Activated T-cell treated with anti-CD3 and anti-CD28 coated beads, Interleukin-2, amount 50 U/mL, for 72 hours (primary cell): ENCODE measurements at regions not wholly inside any gene's neighbourhood (a gene's known extent, or its start where the extent isn't known, plus 50 kb on each side); places are given as distances from the start of the nearest gene placed in this dataset.
"Not testable (repeated sequence)": the region's sequence is repeated elsewhere in the genome, so short reads cannot be mapped to it uniquely, and the experiment has no call there.

Experiments used
- ATAC-seq, 2 donors: fragments of 150-1000 bp; cut with Tn5 transposase; replicated peaks in 1 of 2; 2 replicates each; pipeline ENCODE4 v1.10.0; 2021; ENCODE audit warnings: moderate library complexity in 2 of 2, mild to moderate bottlenecking in 1 of 2
- DNase-seq, 2 donors: peaks; one replicate each; pipeline ENCODE4 v3.0.0; 2021 to 2022; ENCODE audit warnings: mixed read lengths in 1 of 2
- H3K27ac Mint-ChIP-seq: one replicate; pipeline ENCODE4 v1.8.0; 2022; ENCODE audit warnings: mild to moderate bottlenecking, moderate library complexity, mixed read lengths
- H3K27me3 Mint-ChIP-seq: one replicate; pipeline ENCODE4 v1.8.0; 2022; ENCODE audit warnings: low read depth, mixed read lengths
- H3K36me3 Mint-ChIP-seq, 2 donors: one replicate each; pipeline ENCODE4 v1.8.0; 2022; ENCODE audit warnings: mixed read lengths in 2 of 2, mild to moderate bottlenecking in 1 of 2; ENCODE audit not compliant: insufficient read depth in 2 of 2
- H3K4me1 Mint-ChIP-seq: one replicate; pipeline ENCODE4 v1.8.0; 2022; ENCODE audit warnings: low read depth, mixed read lengths
- H3K4me3 Mint-ChIP-seq, 2 donors: one replicate each; pipeline ENCODE4 v1.8.0; 2022; ENCODE audit warnings: mild to moderate bottlenecking in 2 of 2, mixed read lengths in 2 of 2, moderate library complexity in 2 of 2
- H3K9me3 Mint-ChIP-seq, 2 donors: one replicate each; pipeline ENCODE4 v1.8.0; 2022; ENCODE audit warnings: mixed read lengths in 2 of 2

DNA sequence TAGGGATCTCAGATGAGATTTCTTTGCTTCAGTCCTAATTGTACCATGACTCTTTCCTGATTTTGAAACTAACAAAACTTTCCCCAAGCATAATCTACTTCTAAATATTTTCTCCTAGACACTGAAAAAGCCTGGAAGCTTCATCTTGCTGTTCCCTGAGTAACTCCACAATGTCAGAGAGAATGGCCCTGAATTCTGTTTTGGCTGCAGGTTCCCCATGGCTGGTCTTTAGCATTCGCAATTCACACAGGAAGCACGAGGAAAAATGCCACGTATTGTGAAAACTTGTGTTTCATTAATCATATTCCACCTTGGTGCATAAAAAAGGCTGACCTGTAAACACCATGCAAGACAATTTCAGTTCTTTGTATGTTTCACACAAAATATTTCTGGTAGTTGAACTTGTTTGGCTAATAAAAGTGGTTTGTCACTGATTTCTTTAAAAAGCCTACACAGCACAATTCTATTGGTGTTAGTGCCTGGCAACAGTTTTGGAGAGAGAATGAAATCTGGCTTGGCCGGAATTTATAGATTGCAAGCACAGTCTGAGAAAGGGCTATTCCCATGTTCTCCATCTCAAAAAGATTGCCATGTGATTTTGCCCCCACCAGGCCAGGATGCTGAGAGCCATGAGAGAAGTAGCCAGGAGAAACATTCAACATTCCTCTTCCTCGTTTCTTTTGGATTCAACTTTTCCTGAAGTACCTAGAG is 367.1 kb downstream of the NDFIP2 start:
- H3K27me3 Mint-ChIP-seq = no peaks in the 10 kb centered on the region
- H3K27ac Mint-ChIP-seq = no peak overlapping the region
- no peak overlapping the region for H3K4me3 Mint-ChIP-seq
- ATAC-seq (no peak), DNase-seq (no peak)
- peaks cover 0 to 2% of the 10 kb centered on the region in 2 donors for H3K9me3 Mint-ChIP-seq
- no peaks in the 10 kb centered on the region for H3K36me3 Mint-ChIP-seq
- no peaks in the 10 kb centered on the region for H3K4me1 Mint-ChIP-seq

DNA sequence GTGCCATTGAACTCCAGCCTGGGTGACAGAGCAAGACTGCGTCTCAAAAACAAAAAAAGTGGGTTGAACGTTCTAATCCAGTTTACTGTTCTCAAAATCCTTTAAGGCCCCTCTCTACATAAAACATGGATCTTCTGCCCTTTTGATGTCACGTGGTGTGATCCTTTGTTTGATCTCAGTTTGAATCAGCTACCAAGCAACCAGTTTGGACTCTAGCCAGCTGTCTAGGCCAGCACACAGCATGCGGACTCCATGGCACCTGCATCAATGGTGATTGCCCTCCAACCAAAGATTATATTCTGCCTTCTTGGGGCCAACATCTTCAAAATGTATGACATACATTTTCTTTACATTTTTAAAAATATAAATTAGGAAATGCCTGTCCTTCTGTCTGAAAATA is 365.4 kb downstream of the NDFIP2 start:
- no peaks in the 10 kb centered on the region for H3K27me3 Mint-ChIP-seq
- H3K4me3 Mint-ChIP-seq = no peak overlapping the region
- H3K4me1 Mint-ChIP-seq = no peaks in the 10 kb centered on the region
- DNase-seq (no peak), ATAC-seq (no peak)
- no peak overlapping the region for H3K27ac Mint-ChIP-seq
- peaks cover 0 to 2% of the 10 kb centered on the region in 2 donors for H3K9me3 Mint-ChIP-seq
- H3K36me3 Mint-ChIP-seq = no peaks in the 10 kb centered on the region

DNA sequence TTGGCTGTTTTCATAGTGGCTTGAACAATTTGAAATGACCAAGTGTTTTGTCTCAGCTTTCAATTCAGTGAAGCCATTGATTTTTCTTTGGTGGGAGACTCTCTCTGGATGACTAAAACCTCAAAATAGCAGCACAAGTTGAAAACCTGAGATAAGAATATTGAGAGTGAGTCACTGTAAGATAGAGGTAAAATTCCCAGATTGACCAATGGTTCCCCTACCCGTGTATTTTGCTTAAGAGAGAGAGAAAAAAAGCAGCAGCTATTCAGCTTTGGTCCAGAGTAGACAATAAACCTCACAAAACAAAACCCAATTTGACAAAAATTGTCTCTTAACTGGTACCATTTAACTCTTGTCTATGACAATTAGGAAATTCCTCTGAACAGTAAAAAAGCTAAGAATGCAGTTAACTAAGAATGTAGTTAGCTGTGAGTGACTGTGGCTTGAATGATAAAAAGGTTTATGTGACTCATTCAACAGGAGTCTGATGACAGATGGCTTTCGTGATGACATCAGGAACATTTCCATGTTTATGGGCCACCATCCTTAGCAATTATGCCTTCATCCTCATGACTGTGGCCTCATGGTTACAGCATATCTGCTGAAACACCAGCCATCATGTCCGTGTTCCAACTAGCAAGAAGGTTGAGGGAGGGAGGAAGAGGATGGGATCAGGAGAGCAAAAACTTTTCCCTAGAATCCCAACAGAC is 356.9 kb downstream of the NDFIP2 start:
- Mint-ChIP-seq H3K4me1 (no peaks in the 10 kb centered on the region), H3K9me3 (peaks cover 0 to 5% of the 10 kb centered on the region in 2 donors), H3K27ac (no peak overlapping the region), H3K27me3 (no peaks in the 10 kb centered on the region), H3K36me3 (no peaks in the 10 kb centered on the region), H3K4me3 (no peak overlapping the region)
- no peak for DNase-seq
- ATAC-seq = no peak

DNA sequence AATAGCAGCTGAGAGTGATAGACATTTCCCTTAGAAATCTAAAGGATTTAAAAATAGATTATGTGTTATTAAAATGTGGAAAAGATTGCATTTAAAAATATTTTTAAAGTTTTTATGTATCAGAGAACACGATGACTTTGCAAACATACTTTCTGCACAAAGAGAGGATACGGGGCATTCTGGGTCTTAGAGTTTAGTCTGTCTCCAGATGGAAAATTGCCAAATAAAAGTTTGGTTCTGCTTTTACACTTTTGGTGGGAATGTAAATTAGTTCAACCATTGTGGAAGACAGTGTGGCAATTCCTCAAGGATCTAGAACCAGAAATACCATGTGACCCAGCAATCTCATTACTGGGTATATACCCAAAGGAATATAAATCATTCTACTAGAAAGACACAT is 355.2 kb downstream of the NDFIP2 start:
- H3K4me3 Mint-ChIP-seq, H3K36me3 Mint-ChIP-seq, H3K27ac Mint-ChIP-seq, DNase-seq, H3K9me3 Mint-ChIP-seq, H3K4me1 Mint-ChIP-seq, H3K27me3 Mint-ChIP-seq, ATAC-seq: not testable (repeated sequence)

DNA sequence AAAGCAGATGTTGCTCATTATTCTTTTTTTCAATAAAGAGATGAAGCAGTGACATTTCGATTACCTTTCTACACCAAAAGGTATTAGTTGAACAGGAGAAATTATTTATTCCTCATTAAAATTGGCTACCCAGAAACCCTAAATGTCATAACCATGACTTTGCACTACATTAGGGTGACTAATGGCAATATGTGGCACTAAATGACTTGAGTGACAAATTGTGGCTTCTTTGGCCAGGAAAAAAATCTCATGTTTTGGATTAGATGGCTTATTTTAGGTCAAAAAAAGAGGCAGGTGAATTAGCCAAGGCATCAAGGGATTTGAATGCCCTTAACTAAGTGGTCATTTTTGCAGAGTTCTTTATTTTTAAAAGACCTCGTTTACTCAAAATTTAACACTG is 353.9 kb downstream of the NDFIP2 start:
- Mint-ChIP-seq H3K4me1 (no peaks in the 10 kb centered on the region), H3K27ac (no peak overlapping the region), H3K36me3 (no peaks in the 10 kb centered on the region), H3K9me3 (peaks cover 0 to 5% of the 10 kb centered on the region in 2 donors), H3K27me3 (no peaks in the 10 kb centered on the region), H3K4me3 (no peak overlapping the region)
- ATAC-seq (no peak), DNase-seq (no peak)

DNA sequence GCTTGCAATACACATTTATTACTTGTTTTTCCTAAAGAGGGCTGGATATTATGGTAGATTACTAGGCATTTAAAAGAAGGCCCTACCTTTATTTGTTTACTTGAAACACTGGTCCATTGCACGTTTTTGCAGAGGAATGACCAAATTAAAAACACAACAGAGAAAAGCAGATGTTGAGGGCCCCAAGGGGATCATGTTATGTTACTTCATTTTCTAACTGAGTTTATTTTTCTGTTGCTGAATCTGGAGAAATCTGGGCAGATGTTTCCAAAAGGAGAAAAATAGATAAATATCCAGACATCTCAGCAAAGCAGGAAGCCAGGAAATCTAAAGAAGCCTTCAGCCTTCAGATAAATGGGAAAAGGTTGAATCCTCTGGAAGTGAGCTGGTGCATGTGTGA is 353.0 kb downstream of the NDFIP2 start:
- no peaks in the 10 kb centered on the region for H3K27me3 Mint-ChIP-seq
- ATAC-seq = no peak
- no peak for DNase-seq
- H3K4me1 Mint-ChIP-seq = no peaks in the 10 kb centered on the region
- H3K4me3 Mint-ChIP-seq = no peak overlapping the region
- peaks cover 0 to under 1% of the 10 kb centered on the region in 2 donors for H3K9me3 Mint-ChIP-seq
- H3K36me3 Mint-ChIP-seq = no peaks in the 10 kb centered on the region
- no peak overlapping the region for H3K27ac Mint-ChIP-seq

DNA sequence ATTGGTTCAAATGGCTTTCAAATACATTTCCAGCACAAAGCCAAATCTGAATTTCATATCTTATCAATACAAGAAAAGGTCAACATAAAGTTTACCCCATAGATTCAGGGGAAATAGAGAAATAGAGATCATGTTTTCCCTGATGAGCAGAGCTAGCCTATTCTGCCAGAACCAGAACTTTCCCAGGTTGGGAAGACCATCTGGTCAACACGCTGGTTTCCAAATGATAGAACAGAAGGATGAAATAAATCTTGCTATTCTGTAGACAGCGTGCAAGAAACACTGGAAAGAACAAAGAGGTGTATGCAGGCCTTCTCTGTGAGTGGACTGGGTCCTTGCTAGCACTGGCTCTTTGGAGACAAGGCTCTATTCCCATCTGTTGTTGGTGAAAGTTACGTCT is 350.6 kb downstream of the NDFIP2 start:
- H3K9me3 Mint-ChIP-seq = no peaks in the 10 kb centered on the region
- H3K36me3 Mint-ChIP-seq = no peaks in the 10 kb centered on the region

DNA sequence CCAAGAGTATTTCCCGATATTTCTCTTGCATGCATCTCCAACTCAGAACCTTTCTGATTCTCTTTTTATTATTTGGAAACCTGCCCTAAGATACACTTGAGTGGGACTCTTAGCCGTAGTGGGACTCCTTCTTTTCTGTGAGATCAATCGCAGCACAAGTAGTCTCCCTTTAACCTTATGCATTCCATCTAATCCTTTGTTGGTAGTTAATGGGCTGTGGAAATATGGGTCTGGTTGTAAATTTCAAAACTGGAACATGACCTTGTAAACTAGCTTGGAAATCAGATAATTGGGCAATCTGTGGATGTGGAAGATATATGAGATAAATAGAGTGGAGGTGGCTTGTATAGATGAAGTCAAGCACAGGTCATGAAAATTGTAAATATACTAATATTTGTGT is 350.0 kb downstream of the NDFIP2 start:
- Mint-ChIP-seq H3K4me1 (no peaks in the 10 kb centered on the region), H3K27me3 (no peaks in the 10 kb centered on the region), H3K27ac (no peak overlapping the region), H3K9me3 (no peaks in the 10 kb centered on the region), H3K4me3 (no peak overlapping the region), H3K36me3 (no peaks in the 10 kb centered on the region)
- DNase-seq (no peak), ATAC-seq (no peak)

More for the DNA sequence above, 350.6 kb downstream of the NDFIP2 start:
- Mint-ChIP-seq H3K4me3 (no peak overlapping the region), H3K27ac (no peak overlapping the region), H3K27me3 (no peaks in the 10 kb centered on the region), H3K4me1 (no peaks in the 10 kb centered on the region)
- ATAC-seq (no peak), DNase-seq (no peak)

DNA sequence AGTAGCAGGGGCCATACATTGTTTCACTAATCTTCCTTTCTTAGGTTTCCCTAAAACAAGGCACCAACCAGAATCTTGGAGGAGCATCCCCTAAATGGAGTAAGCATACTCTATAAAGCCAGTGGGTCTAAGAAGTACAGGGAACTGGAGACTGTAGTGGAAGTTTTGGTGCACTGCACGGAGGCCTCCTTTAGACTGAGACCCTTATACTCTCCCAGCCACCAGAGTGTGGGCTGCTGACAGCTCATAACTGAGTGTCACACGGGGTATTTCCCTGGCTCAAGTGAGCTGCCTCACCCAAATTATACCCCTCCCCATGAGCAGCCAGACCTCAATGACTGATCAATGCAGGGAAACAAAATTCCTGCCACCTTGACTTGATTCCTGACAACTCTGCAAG is 349.5 kb downstream of the NDFIP2 start:
- Mint-ChIP-seq H3K27ac (no peak overlapping the region), H3K36me3 (no peaks in the 10 kb centered on the region), H3K4me1 (no peaks in the 10 kb centered on the region), H3K9me3 (peaks cover 0 to 3% of the 10 kb centered on the region in 2 donors), H3K4me3 (no peak overlapping the region), H3K27me3 (no peaks in the 10 kb centered on the region)
- ATAC-seq (no peak), DNase-seq (no peak)

DNA sequence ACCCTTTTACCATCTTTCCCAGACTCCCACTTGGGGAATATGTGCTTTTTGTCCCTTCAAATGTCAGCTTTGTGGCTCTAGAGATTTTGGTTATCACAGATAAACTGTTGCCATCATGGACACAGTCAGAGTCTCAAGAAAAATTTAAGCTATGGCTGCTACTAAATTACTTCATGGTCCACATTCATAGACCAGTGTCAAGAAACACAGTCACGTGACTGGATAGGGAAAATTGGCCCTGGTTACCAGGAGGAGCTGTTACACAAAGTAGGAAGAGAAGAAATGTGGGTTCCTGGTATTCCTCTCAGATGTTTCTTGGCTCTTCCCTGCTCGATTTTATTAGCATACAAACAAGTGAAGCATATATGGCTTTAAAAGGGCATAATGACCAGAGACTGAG is 348.9 kb downstream of the NDFIP2 start:
- no peaks in the 10 kb centered on the region for H3K27me3 Mint-ChIP-seq
- H3K4me3 Mint-ChIP-seq = no peak overlapping the region
- ATAC-seq (no peak), DNase-seq (no peak)
- no peaks in the 10 kb centered on the region for H3K36me3 Mint-ChIP-seq
- no peaks in the 10 kb centered on the region for H3K4me1 Mint-ChIP-seq
- peaks cover 0 to 3% of the 10 kb centered on the region in 2 donors for H3K9me3 Mint-ChIP-seq
- no peak overlapping the region for H3K27ac Mint-ChIP-seq

DNA sequence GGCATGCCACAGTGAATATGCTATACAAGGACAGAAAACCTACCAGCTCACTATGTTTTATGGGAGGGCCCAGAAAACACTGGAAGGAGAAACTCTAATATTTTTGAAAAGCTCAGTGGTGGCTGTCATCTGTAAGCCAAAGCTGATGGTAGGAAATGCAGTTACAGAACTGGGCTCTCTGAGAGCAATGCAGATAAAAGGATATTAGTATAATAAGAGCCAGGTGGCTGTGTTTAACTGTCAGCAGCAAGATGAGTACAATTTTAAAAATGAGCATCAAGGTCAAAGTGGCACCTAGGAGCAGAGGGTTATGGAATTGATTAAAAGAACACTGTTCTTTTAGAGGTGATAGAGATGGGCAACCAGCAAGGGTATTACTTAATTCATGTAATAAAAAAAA is 345.0 kb downstream of the NDFIP2 start:
- no peak overlapping the region for H3K27ac Mint-ChIP-seq
- H3K4me1 Mint-ChIP-seq = no peaks in the 10 kb centered on the region
- H3K27me3 Mint-ChIP-seq = no peaks in the 10 kb centered on the region
- H3K9me3 Mint-ChIP-seq = peaks cover 0 to 5% of the 10 kb centered on the region in 2 donors
- no peak for DNase-seq
- no peak overlapping the region for H3K4me3 Mint-ChIP-seq
- H3K36me3 Mint-ChIP-seq = no peaks in the 10 kb centered on the region
- ATAC-seq = no peak

DNA sequence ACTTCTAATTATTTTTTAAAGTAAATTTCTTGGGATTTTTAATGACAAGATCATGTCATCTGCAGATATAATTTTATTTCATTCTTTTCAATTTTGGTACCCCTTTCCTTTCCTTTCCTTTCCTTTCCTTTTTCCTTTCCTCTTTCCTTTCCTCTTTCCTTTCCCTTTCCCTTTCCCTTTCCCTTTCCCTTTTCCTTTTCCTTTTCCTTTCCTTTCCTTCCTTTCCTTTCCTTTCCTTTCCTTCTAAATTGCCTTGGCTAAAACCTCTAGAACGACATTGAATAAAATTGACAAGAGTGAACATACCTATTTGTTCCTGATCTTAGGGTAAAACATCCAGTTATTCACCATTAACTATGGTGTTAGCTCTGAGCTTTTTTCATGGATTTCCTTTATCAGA is 334.1 kb downstream of the NDFIP2 start:
- Mint-ChIP-seq H3K27ac (no peak overlapping the region), H3K27me3 (no peaks in the 10 kb centered on the region), H3K4me1 (no peaks in the 10 kb centered on the region), H3K36me3 (no peaks in the 10 kb centered on the region), H3K4me3 (no peak overlapping the region), H3K9me3 (peaks cover 0 to 3% of the 10 kb centered on the region in 2 donors)
- ATAC-seq (no peak), DNase-seq (no peak)

DNA sequence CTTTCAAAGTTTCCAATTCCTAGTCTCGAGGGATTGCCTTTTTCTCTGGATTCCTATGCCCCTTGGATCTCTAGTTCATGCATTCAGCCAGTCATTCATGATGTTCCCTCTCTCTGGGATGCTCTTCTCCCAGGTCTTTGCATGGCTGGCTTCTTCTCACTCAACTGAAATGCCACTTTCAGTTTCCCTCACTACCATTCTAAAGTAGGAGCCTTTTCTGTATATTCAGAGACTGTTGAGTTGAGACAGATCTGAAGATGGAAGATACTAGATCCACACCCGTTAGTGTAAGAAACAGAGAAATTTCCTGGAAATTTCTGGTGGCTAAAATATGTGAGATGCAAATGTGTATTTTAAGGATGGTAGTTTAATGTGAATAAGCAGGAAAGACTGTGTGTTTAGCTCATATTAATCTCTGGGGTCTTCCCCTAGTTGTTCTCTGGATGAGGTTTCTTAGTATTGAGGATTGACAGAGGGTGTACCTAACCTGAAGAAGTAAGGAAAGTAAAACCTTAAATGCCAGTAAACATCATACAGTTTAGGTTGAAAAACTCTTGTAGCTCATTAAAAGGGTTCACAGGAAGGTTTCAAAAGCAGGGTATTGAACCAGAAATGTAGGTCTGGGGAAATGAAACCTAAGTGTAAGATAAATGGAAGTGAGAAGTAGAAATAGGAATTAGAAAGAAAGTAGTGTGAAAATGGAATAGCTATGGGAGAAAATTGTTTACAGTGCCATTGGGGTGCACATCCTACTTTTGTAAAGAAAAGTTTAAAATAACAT is 331.3 kb downstream of the NDFIP2 start:
- H3K9me3 Mint-ChIP-seq = peaks cover 0 to 3% of the 10 kb centered on the region in 2 donors
- no peaks in the 10 kb centered on the region for H3K36me3 Mint-ChIP-seq
- H3K27me3 Mint-ChIP-seq = no peaks in the 10 kb centered on the region
- no peak for DNase-seq
- no peak overlapping the region for H3K27ac Mint-ChIP-seq
- no peaks in the 10 kb centered on the region for H3K4me1 Mint-ChIP-seq
- no peak for ATAC-seq
- no peak overlapping the region for H3K4me3 Mint-ChIP-seq
